ENCODE measurements at regions not wholly inside any gene's neighbourhood (a gene's known extent, or its start where the extent isn't known, plus 50 kb on each side); places are given as distances from the start of the nearest gene placed in this dataset.

- H3K36me3 Mint-ChIP-seq (ENCODE audit: low read depth), result no peaks in the 10 kb centered on the region
- no peak overlapping the region for H3K27ac Mint-ChIP-seq
- ChIA-PET CTCF (no interaction called here), POLR2A (no interaction called here)
- ATAC-seq (ENCODE audit: low read depth), result no peak
- H3K9me3 Mint-ChIP-seq, result no peaks in the 10 kb centered on the region
- no peaks in the 10 kb centered on the region for H3K4me1 Mint-ChIP-seq
- TF ChIP-seq, protein P1, sequence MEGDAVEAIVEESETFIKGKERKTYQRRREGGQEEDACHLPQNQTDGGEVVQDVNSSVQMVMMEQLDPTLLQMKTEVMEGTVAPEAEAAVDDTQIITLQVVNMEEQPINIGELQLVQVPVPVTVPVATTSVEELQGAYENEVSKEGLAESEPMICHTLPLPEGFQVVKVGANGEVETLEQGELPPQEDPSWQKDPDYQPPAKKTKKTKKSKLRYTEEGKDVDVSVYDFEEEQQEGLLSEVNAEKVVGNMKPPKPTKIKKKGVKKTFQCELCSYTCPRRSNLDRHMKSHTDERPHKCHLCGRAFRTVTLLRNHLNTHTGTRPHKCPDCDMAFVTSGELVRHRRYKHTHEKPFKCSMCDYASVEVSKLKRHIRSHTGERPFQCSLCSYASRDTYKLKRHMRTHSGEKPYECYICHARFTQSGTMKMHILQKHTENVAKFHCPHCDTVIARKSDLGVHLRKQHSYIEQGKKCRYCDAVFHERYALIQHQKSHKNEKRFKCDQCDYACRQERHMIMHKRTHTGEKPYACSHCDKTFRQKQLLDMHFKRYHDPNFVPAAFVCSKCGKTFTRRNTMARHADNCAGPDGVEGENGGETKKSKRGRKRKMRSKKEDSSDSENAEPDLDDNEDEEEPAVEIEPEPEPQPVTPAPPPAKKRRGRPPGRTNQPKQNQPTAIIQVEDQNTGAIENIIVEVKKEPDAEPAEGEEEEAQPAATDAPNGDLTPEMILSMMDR (IDR thresholded peaks at IDR 0.05), result no peak
- peaks cover 75% of the 10 kb centered on the region for H3K27me3 Mint-ChIP-seq
- DNase-seq, result no peak
- no peak overlapping the region for H3K4me3 Mint-ChIP-seq
- intact Hi-C loops (cut with micrococcal nuclease), result no loop called here
Observed at GRCh38 chr6:28765978-28766351, 157.8 kb downstream of the TRIM27 start.

GRCh38 chr6:28766426-28766825 lies 157.4 kb downstream of the TRIM27 start:
- H3K4me1 Mint-ChIP-seq, result no peaks in the 10 kb centered on the region
- no peak overlapping the region for H3K4me3 Mint-ChIP-seq
- POLR2A ChIA-PET, result no interaction called here
- no peak for ATAC-seq (ENCODE audit: low read depth)
- CTCF ChIA-PET, result no interaction called here
- no peaks in the 10 kb centered on the region for H3K36me3 Mint-ChIP-seq (ENCODE audit: low read depth)
- intact Hi-C loops (cut with micrococcal nuclease), result no loop called here
- TF ChIP-seq, protein P1 (IDR thresholded peaks at IDR 0.05), result no peak
- DNase-seq, result no peak
- H3K27ac Mint-ChIP-seq, result no peak overlapping the region
- H3K27me3 Mint-ChIP-seq, result peaks cover 80% of the 10 kb centered on the region
- H3K9me3 Mint-ChIP-seq, result no peaks in the 10 kb centered on the region

GRCh38 chr6:28767133-28767532 lies 156.7 kb downstream of the TRIM27 start:
- POLR2A ChIA-PET, result no interaction called here
- TF ChIP-seq, protein P1 (IDR thresholded peaks at IDR 0.05), result no peak

DNA sequence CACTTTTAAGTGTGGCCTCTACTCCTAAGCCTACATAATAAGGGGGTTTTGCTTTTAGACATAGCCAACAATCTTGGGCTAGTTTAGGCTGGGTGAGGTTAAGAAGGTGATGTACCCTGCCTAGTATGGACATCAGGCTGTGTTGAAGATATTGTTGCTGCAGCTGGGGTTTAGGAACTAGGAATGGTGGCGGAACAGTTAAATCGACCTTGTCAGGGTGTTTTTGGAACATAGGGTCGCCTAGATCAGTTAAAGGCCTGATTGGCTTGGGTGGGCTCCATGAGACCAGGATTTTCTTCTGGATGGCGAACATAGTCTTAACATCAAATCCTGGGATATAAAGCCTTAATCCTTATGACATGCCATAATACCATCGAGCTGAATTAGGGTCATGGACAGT lies 156.1 kb downstream of the TRIM27 start:
- TF ChIP-seq, protein P1 (IDR thresholded peaks at IDR 0.05), result no peak
- Mint-ChIP-seq H3K9me3 (peaks cover 1% of the 10 kb centered on the region), H3K27ac (no peak overlapping the region), H3K27me3 (peaks cover 87% of the 10 kb centered on the region), H3K4me3 (no peak overlapping the region), H3K4me1 (no peaks in the 10 kb centered on the region), H3K36me3 (ENCODE audit: low read depth) (no peaks in the 10 kb centered on the region)
- no peak for DNase-seq
- ATAC-seq (ENCODE audit: low read depth), result no peak
- ChIA-PET CTCF (no interaction called here), POLR2A (no interaction called here)
- intact Hi-C loops (cut with micrococcal nuclease), result no loop called here

More at GRCh38 chr6:28767133-28767532, 156.7 kb downstream of the TRIM27 start:
- Mint-ChIP-seq H3K27me3 (peaks cover 82% of the 10 kb centered on the region), H3K9me3 (no peaks in the 10 kb centered on the region), H3K27ac (no peak overlapping the region), H3K36me3 (ENCODE audit: low read depth) (no peaks in the 10 kb centered on the region), H3K4me3 (no peak overlapping the region), H3K4me1 (no peaks in the 10 kb centered on the region)
- intact Hi-C loops (cut with micrococcal nuclease), result no loop called here
- DNase-seq (no peak), ATAC-seq (ENCODE audit: low read depth) (no peak)
- CTCF ChIA-PET, result no interaction called here

DNA sequence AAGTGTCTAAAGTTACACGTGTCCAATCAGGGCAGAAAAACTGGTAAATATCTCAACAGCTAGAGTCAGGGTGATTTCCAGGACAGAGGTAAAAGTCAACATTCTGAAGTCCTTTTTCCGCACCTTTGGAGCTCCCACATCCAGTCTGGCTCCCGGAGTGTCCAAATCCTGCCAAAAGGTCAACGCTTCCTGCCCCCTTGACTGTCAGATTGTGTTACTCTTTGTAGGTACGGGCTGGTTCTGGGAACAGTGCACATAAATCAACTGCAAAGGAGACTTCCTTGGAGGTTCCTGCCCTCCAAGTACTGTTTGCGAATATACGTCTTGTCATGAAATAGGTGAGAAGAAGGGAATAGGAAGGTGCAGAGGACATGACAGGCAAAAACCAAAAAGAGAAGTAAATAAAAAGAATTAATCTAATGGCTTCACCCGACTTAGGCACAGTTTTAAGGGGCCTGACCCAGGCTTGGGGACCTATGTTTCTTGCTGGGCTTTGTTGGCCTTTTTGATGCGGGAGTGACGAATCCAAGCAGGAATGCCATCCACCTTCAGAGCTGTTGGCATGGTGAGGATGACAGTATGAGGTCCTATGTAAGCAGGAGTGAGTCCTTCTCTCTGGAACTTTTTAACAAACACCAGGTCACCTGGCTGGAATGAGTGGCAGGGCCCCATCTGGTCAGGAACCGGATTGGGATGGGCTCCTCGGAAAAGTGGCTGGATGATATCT lies 155.4 kb downstream of the TRIM27 start:
- no peak for DNase-seq
- intact Hi-C loops (cut with micrococcal nuclease), result no loop called here
- POLR2A ChIA-PET, result no interaction called here

More for the DNA sequence above, 155.4 kb downstream of the TRIM27 start:
- H3K27ac Mint-ChIP-seq, result no peak overlapping the region
- H3K4me1 Mint-ChIP-seq, result peaks cover 3% of the 10 kb centered on the region
- TF ChIP-seq, protein P1 (IDR thresholded peaks at IDR 0.05), result no peak
- no peaks in the 10 kb centered on the region for H3K36me3 Mint-ChIP-seq (ENCODE audit: low read depth)
- H3K27me3 Mint-ChIP-seq, result peaks cover 91% of the 10 kb centered on the region
- no peak for ATAC-seq (ENCODE audit: low read depth)
- H3K4me3 Mint-ChIP-seq, result no peak overlapping the region
- CTCF ChIA-PET, result no interaction called here
- peaks cover 8% of the 10 kb centered on the region for H3K9me3 Mint-ChIP-seq

All from activated B cell treated with CpG ODN at 0.5 μM for 24 hours (primary cell).